MM.1S (cell line): ENCODE measurements at regions not wholly inside any gene's neighbourhood (a gene's known extent, or its start where the extent isn't known, plus 50 kb on each side); places are given as distances from the start of the nearest gene placed in this dataset.
"Not testable (repeated sequence)": the region's sequence is repeated elsewhere in the genome, so short reads cannot be mapped to it uniquely, and the experiment has no call there.

ENCODE experiments used
- EZH2 ChIP-seq: fragments of 300-600 bp; sonication (generic); optimal IDR thresholded peaks from 2 replicates; pipeline ENCODE3; 2017; ENCODE audit warnings: low read depth, mild to moderate bottlenecking, antibody characterized with exemption, low read length, mixed read lengths
- EZH2phosphoT487 ChIP-seq: fragments of 300-600 bp; sonication (generic); IDR thresholded peaks from 2 replicates; pipeline ENCODE4 v1.6.1; 2018; ENCODE audit warnings: antibody characterized with exemption, low read length
- TF ChIP-seq, protein P1 (sequence below): fragments of 300-600 bp; sonication (generic); IDR thresholded peaks from 2 replicates; pipeline ENCODE4 v1.5.1; 2016; ENCODE audit warnings: antibody characterized with exemption, low read length, mixed read lengths

DNA sequence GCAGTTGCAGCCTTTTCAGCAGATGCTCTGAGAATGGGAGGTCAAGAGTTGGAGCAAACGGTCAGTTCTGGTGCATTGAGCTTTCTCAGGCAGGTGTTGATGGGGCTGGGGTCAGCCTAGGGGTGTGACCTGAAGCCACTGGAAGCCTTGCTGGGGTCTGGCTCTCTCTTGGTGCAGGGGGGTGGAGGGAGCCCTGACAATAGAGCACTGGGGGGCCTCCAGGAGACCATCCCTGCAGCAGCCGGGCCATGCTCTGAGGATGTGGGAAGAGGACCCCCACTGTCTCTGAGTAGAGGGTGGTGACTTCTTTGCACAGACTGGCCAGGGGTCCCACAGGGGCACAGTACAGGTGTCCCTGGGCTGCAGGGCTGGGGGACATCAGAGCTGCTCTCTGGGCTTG is 528.8 kb downstream of the GOLGA6L6 start:
- TF ChIP-seq EZH2, EZH2phosphoT487: not testable (repeated sequence)
- TF ChIP-seq, protein P1, sequence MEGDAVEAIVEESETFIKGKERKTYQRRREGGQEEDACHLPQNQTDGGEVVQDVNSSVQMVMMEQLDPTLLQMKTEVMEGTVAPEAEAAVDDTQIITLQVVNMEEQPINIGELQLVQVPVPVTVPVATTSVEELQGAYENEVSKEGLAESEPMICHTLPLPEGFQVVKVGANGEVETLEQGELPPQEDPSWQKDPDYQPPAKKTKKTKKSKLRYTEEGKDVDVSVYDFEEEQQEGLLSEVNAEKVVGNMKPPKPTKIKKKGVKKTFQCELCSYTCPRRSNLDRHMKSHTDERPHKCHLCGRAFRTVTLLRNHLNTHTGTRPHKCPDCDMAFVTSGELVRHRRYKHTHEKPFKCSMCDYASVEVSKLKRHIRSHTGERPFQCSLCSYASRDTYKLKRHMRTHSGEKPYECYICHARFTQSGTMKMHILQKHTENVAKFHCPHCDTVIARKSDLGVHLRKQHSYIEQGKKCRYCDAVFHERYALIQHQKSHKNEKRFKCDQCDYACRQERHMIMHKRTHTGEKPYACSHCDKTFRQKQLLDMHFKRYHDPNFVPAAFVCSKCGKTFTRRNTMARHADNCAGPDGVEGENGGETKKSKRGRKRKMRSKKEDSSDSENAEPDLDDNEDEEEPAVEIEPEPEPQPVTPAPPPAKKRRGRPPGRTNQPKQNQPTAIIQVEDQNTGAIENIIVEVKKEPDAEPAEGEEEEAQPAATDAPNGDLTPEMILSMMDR = not testable (repeated sequence)
